Neural progenitor cell (in vitro differentiated cells): ENCODE measurements at regions not wholly inside any gene's neighbourhood (a gene's known extent, or its start where the extent isn't known, plus 50 kb on each side); places are given as distances from the start of the nearest gene placed in this dataset.

Experiments
- DNase-seq: peaks from one replicate; pipeline ENCODE4 v3.0.0-alpha.2; 2016; ENCODE audit warnings: low spot score
- H2AFZ ChIP-seq: fragments of 200-600 bp; sonication (generic); replicated peaks from 2 replicates; pipeline ENCODE4 v1.6.1; 2016; ENCODE audit warnings: antibody characterized with exemption
- H3F3A ChIP-seq: fragments of 200-600 bp; sonication (generic); 2 replicates; pipeline ENCODE4 v1.6.1; 2016; ENCODE audit warnings: antibody characterized with exemption, low read depth
- H3K27ac ChIP-seq: fragments of 200-600 bp; sonication (generic); 2 replicates; pipeline ENCODE4 v1.5.1; 2016; ENCODE audit warnings: mild to moderate bottlenecking
- H3K27me3 ChIP-seq: fragments of 200-600 bp; sonication (generic); 2 replicates; pipeline ENCODE4 v1.6.1; 2016; ENCODE audit warnings: mild to moderate bottlenecking, moderate library complexity
- H3K36me3 ChIP-seq: fragments of 200-600 bp; sonication (generic); 2 replicates; pipeline ENCODE4 v1.5.1; 2016
- H3K4me1 ChIP-seq: fragments of 200-600 bp; sonication (generic); 2 replicates; pipeline ENCODE4 v1.6.1; 2016; ENCODE audit warnings: mixed run types
- H3K4me2 ChIP-seq: fragments of 200-600 bp; sonication (generic); 2 replicates; pipeline ENCODE4 v1.6.1; 2016
- H3K4me3 ChIP-seq: fragments of 200-600 bp; sonication (generic); 2 replicates; pipeline ENCODE4 v1.5.1; 2016
- H3K79me2 ChIP-seq: fragments of 200-600 bp; sonication (generic); 2 replicates; pipeline ENCODE4 v1.6.1; 2016; ENCODE audit warnings: low read depth
- H3K9ac ChIP-seq: fragments of 200-600 bp; sonication (generic); 2 replicates; pipeline ENCODE4 v1.6.1; 2016
- H3K9me3 ChIP-seq: fragments of 200-600 bp; sonication (generic); 2 replicates; pipeline ENCODE4 v1.5.1; 2016; ENCODE audit warnings: low read depth
- H4K20me1 ChIP-seq: fragments of 200-600 bp; sonication (generic); 2 replicates; pipeline ENCODE4 v1.6.1; 2016; ENCODE audit warnings: low read depth
- H3K27ac Mint-ChIP-seq: 3 replicates; pipeline ENCODE4 v1.8.0; 2021; ENCODE audit warnings: mixed read lengths
- H3K27me3 Mint-ChIP-seq: 2 replicates; pipeline ENCODE4 v1.8.0; 2022; ENCODE audit warnings: low read depth, mild to moderate bottlenecking, inconsistent platforms, moderate library complexity, mixed read lengths; ENCODE audit not compliant: insufficient read depth
- H3K36me3 Mint-ChIP-seq: 3 replicates; pipeline ENCODE4 v1.8.0; 2021; ENCODE audit warnings: mixed read lengths
- H3K4me1 Mint-ChIP-seq: 3 replicates; pipeline ENCODE4 v1.8.0; 2021; ENCODE audit warnings: mixed read lengths
- H3K4me3 Mint-ChIP-seq: 3 replicates; pipeline ENCODE4 v1.8.0; 2021; ENCODE audit warnings: mild to moderate bottlenecking, moderate library complexity, mixed read lengths
- H3K9me3 Mint-ChIP-seq: 3 replicates; pipeline ENCODE4 v1.8.0; 2020; ENCODE audit warnings: mixed read lengths
- EZH2 ChIP-seq: fragments of 200-600 bp; sonication (generic); IDR thresholded peaks from 2 replicates; pipeline ENCODE4 v1.6.1; 2017; ENCODE audit warnings: antibody characterized with exemption, mild to moderate bottlenecking, moderate library complexity
- EZH2phosphoT487 ChIP-seq: fragments of 200-600 bp; sonication (generic); IDR thresholded peaks from 2 replicates; pipeline ENCODE4 v1.6.1; 2017; ENCODE audit warnings: antibody characterized with exemption
- TF ChIP-seq, protein P1 (sequence below): fragments of 200-600 bp; sonication (generic); IDR thresholded peaks from 2 replicates; pipeline ENCODE4 v1.5.1; 2017; ENCODE audit warnings: antibody characterized with exemption, mild to moderate bottlenecking

DNA sequence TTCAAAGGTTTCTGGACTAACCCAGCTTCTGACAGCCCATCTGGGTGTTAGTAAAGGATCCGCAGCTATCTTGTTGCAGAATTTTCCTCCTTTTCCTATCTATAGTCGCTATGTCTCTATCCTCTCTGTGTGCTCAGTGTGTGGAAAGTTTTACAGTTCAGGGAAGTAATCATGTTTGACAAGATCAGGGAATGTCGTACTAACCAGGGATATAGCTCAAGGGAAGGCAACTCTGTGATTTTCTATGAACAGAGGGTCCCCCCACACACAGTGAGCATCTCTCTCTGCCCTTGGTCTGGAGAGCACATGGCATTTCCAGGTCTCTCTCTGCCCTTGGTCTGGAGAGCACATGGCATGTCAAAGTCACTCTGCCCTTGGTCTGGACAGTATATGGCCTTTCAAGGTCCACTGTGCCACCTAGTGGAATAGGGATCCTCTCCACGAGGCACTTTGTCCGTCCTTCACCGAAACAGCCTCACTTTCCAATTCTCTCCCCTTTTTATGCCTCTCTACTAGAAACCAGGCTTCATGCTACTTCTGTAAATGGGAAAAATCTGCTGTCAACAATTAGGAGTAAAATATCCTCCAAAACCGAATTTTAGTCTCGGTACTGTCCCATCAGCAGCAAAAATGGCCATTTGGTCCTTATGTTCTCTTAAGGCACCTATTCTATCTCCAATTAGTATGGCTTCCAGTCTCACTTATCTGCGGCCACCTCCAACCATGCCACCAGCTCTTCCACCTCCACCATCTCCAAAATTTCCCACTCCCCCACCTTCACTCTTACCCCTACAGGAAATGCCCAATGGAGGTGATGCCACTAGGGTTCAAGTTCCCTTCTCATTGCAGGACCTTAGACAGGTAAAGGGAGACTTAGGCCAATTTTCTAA lies 88.7 kb downstream of the IGLL5 start:
- no peak overlapping the region for H2AFZ ChIP-seq
- Mint-ChIP-seq H3K27ac (no peak overlapping the region), H3K4me1 (no peaks in the 10 kb centered on the region), H3K27me3 (peaks cover 8% of the 10 kb centered on the region), H3K4me3 (no peak overlapping the region), H3K36me3 (no peaks in the 10 kb centered on the region), H3K9me3 (peaks cover 4% of the 10 kb centered on the region)
- H3K27me3 ChIP-seq: peaks cover 52% of the 10 kb centered on the region
- no peaks in the 10 kb centered on the region for H3K4me1 ChIP-seq
- H3K4me2 ChIP-seq: no peak overlapping the region
- no peaks in the 10 kb centered on the region for H3K79me2 ChIP-seq
- no peak overlapping the region for H3K27ac ChIP-seq
- H3K9ac ChIP-seq: no peak overlapping the region
- H3K36me3 ChIP-seq: no peaks in the 10 kb centered on the region
- DNase-seq: no peak
- no peaks in the 10 kb centered on the region for H3F3A ChIP-seq
- H3K4me3 ChIP-seq: no peak overlapping the region
- TF ChIP-seq, protein P1, sequence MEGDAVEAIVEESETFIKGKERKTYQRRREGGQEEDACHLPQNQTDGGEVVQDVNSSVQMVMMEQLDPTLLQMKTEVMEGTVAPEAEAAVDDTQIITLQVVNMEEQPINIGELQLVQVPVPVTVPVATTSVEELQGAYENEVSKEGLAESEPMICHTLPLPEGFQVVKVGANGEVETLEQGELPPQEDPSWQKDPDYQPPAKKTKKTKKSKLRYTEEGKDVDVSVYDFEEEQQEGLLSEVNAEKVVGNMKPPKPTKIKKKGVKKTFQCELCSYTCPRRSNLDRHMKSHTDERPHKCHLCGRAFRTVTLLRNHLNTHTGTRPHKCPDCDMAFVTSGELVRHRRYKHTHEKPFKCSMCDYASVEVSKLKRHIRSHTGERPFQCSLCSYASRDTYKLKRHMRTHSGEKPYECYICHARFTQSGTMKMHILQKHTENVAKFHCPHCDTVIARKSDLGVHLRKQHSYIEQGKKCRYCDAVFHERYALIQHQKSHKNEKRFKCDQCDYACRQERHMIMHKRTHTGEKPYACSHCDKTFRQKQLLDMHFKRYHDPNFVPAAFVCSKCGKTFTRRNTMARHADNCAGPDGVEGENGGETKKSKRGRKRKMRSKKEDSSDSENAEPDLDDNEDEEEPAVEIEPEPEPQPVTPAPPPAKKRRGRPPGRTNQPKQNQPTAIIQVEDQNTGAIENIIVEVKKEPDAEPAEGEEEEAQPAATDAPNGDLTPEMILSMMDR: no peak
- no peak for TF ChIP-seq EZH2phosphoT487
- TF ChIP-seq EZH2: no peak
- H4K20me1 ChIP-seq: no peaks in the 10 kb centered on the region
- H3K9me3 ChIP-seq: peaks cover 9% of the 10 kb centered on the region

DNA sequence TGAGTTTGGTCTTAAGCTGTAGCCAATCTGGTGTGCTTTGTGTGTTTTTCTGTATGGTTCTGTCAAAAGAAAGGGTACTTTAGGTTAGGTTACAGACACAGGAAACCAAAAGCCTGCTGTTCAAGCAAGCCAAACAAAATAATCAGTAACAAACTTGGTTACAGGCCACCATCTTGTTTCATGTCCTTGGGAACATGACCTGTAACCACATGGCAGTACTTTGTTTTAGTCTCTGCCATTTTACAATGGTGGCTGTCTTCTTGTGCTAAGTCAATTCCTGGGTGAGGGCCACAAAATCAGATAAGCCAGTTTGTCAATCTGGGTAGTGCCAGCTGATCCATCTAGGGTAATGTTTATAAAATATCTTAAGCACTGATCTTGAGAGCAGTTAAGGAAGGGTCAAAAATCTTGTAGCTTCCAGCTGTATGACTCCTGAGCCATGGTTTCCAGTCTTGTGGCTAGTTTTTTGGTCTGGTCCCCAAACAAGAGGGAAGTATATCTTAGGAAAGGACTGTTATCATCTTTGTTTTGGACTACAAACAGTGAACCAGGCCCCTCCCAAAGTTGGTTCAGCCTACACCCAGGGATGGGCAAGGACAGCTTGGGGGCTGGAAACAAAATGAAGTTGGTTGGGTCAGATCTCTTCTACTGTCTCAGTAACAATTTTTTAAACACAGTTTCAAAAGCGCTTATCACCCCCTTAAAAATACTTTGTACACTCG lies 90.0 kb downstream of the IGLL5 start:
- no peaks in the 10 kb centered on the region for H3K36me3 Mint-ChIP-seq
- no peak overlapping the region for H3K4me3 ChIP-seq
- peaks cover 8% of the 10 kb centered on the region for H3K27me3 Mint-ChIP-seq
- H3K79me2 ChIP-seq: no peaks in the 10 kb centered on the region
- no peak overlapping the region for H3K4me2 ChIP-seq
- peaks cover 12% of the 10 kb centered on the region for H3K9me3 Mint-ChIP-seq
- no peak overlapping the region for H3K27ac ChIP-seq
- H3K27me3 ChIP-seq: peaks cover 40% of the 10 kb centered on the region
- TF ChIP-seq EZH2 (no peak), EZH2phosphoT487 (no peak)
- TF ChIP-seq, protein P1: no peak
- no peak overlapping the region for H2AFZ ChIP-seq
- H4K20me1 ChIP-seq: no peaks in the 10 kb centered on the region
- H3K9ac ChIP-seq: no peak overlapping the region
- no peaks in the 10 kb centered on the region for H3K4me1 Mint-ChIP-seq
- DNase-seq: no peak
- no peak overlapping the region for H3K4me3 Mint-ChIP-seq
- no peaks in the 10 kb centered on the region for H3F3A ChIP-seq
- H3K27ac Mint-ChIP-seq: no peak overlapping the region
- H3K36me3 ChIP-seq: no peaks in the 10 kb centered on the region
- peaks cover 10% of the 10 kb centered on the region for H3K9me3 ChIP-seq
- H3K4me1 ChIP-seq: no peaks in the 10 kb centered on the region

DNA sequence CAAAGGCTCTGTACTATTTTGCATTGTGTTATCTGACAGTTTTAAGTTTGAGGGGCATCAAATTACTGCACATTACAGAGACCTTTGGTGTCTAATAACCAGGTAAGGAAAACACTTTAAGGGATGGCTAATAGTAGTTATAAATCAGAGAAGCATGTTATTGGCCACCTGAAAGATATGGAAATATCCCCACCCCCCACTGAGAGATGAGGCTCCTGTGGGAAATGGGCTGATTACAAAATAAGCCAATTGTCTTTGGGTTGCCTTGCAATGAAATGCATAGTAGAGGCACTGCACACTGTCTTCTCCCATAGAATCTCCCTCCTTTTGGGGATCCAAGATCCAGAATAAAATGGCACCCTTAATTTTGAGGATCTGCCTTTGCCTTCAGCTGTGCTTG lies 91.0 kb downstream of the IGLL5 start:
- no peak overlapping the region for H3K27ac Mint-ChIP-seq
- Histone ChIP-seq H4K20me1 (no peaks in the 10 kb centered on the region), H3K4me1 (no peaks in the 10 kb centered on the region), H3K4me2 (no peak overlapping the region), H3K9ac (no peak overlapping the region), H2AFZ (no peak overlapping the region), H3K27ac (no peak overlapping the region), H3K9me3 (peaks cover 15% of the 10 kb centered on the region), H3K36me3 (no peaks in the 10 kb centered on the region), H3K79me2 (no peaks in the 10 kb centered on the region), H3K27me3 (peaks cover 35% of the 10 kb centered on the region), H3F3A (no peaks in the 10 kb centered on the region), H3K4me3 (no peak overlapping the region)
- H3K4me1 Mint-ChIP-seq: no peaks in the 10 kb centered on the region
- H3K36me3 Mint-ChIP-seq: no peaks in the 10 kb centered on the region
- H3K4me3 Mint-ChIP-seq: no peak overlapping the region
- TF ChIP-seq EZH2 (no peak), EZH2phosphoT487 (no peak)
- TF ChIP-seq, protein P1: no peak
- peaks cover 8% of the 10 kb centered on the region for H3K27me3 Mint-ChIP-seq
- DNase-seq: no peak
- peaks cover 14% of the 10 kb centered on the region for H3K9me3 Mint-ChIP-seq
